ENCODE measurements at regions not wholly inside any gene's neighbourhood (a gene's known extent, or its start where the extent isn't known, plus 50 kb on each side); places are given as distances from the start of the nearest gene placed in this dataset.

- H3K4me1 ChIP-seq, result no peaks in the 10 kb centered on the region
- no peaks in the 10 kb centered on the region for H3K27me3 ChIP-seq (replicated peaks in 1 of 7)
- H3K27ac ChIP-seq, result no peak overlapping the region
- H3K36me3 ChIP-seq, result no peaks in the 10 kb centered on the region
- intact Hi-C loops (cut with DNase I; ENCODE audit: low total_unique reads), result no loop called here
- H3K9me3 ChIP-seq, result no peaks in the 10 kb centered on the region
- H3K4me3 ChIP-seq, result no peak overlapping the region
- TF ChIP-seq POLR2AphosphoS5 (IDR thresholded peaks at IDR 0.05) (no peak), CTCF (IDR thresholded peaks at IDR 0.05 in 8 of 11, conservative IDR thresholded peaks at IDR 0.05 in 3 of 11) (no peak), POLR2A (IDR thresholded peaks at IDR 0.05) (no peak)
- DNase-seq, result no peak
These were observed 1097.7 kb upstream of the CELF4 start for GRCh38 chr18:38663270-38663669.

- Histone ChIP-seq H3K4me3 (no peak overlapping the region), H3K9me3 (peaks cover 0 to 2% (median 0%) of the 10 kb centered on the region in 8 donors), H3K4me1 (no peaks in the 10 kb centered on the region), H3K36me3 (no peaks in the 10 kb centered on the region), H3K27me3 (replicated peaks in 1 of 7) (no peaks in the 10 kb centered on the region), H3K27ac (no peak overlapping the region)
- intact Hi-C loops (cut with DNase I; ENCODE audit: low total_unique reads), result no loop called here
- 84 to 91% (median 88%) methylated on average over 8 of the region's 8 CpGs for WGBS, 5 donors
- no peak for DNase-seq
- no peak for TF ChIP-seq POLR2AphosphoS5 (IDR thresholded peaks at IDR 0.05)
- no peak for TF ChIP-seq CTCF (IDR thresholded peaks at IDR 0.05 in 8 of 11, conservative IDR thresholded peaks at IDR 0.05 in 3 of 11)
- TF ChIP-seq POLR2A (IDR thresholded peaks at IDR 0.05), result no peak
These were observed 1089.3 kb upstream of the CELF4 start for GRCh38 chr18:38654946-38655345.

GRCh38 chr18:38651736-38652135 is 1086.1 kb upstream of the CELF4 start:
- no peak overlapping the region for H3K4me3 ChIP-seq
- TF ChIP-seq POLR2AphosphoS5 (IDR thresholded peaks at IDR 0.05) (no peak), POLR2A (IDR thresholded peaks at IDR 0.05) (no peak), CTCF (IDR thresholded peaks at IDR 0.05 in 8 of 11, conservative IDR thresholded peaks at IDR 0.05 in 3 of 11) (no peak)
- H3K36me3 ChIP-seq, result no peaks in the 10 kb centered on the region
- no peak for DNase-seq
- H3K27me3 ChIP-seq (replicated peaks in 1 of 7), result no peaks in the 10 kb centered on the region
- 80 to 91% (median 86%) methylated on average over 4 of the region's 4 CpGs for WGBS, 5 donors
- intact Hi-C loops (cut with DNase I; ENCODE audit: low total_unique reads), result no loop called here
- no peaks in the 10 kb centered on the region for H3K4me1 ChIP-seq
- H3K9me3 ChIP-seq, result peaks cover 0 to 4% (median 0%) of the 10 kb centered on the region in 8 donors
- no peak overlapping the region for H3K27ac ChIP-seq

- intact Hi-C loops (cut with DNase I; ENCODE audit: low total_unique reads), result no loop called here
- Histone ChIP-seq H3K9me3 (peaks cover 0 to 4% (median 0%) of the 10 kb centered on the region in 8 donors), H3K4me1 (no peaks in the 10 kb centered on the region), H3K4me3 (no peak overlapping the region), H3K36me3 (no peaks in the 10 kb centered on the region), H3K27ac (no peak overlapping the region), H3K27me3 (replicated peaks in 1 of 7) (no peaks in the 10 kb centered on the region)
- no peak for TF ChIP-seq POLR2A (IDR thresholded peaks at IDR 0.05)
- TF ChIP-seq CTCF (IDR thresholded peaks at IDR 0.05 in 8 of 11, conservative IDR thresholded peaks at IDR 0.05 in 3 of 11), result no peak
- no peak for TF ChIP-seq POLR2AphosphoS5 (IDR thresholded peaks at IDR 0.05)
- no peak for DNase-seq
- 24 to 50% (median 41%) methylated on average over 1 of the region's 1 CpG for WGBS, 5 donors
These were observed 1082.6 kb upstream of the CELF4 start for GRCh38 chr18:38648179-38648578.
